ENCODE measurements at regions not wholly inside any gene's neighbourhood (a gene's known extent, or its start where the extent isn't known, plus 50 kb on each side); places are given as distances from the start of the nearest gene placed in this dataset.

GRCh38 chr7:119439192-119439591, 833.8 kb upstream of the KCND2 start:
- DNase-seq = no peak

- no peak for DNase-seq
Observed at GRCh38 chr7:119452401-119452800, 820.6 kb upstream of the KCND2 start.

GRCh38 chr7:119465798-119466305, 807.1 kb upstream of the KCND2 start:
- DNase-seq = no peak

- peak in 1 of 14 donors; percentile 44 for DNase-seq
Observed at GRCh38 chr7:119472408-119473038, 800.5 kb upstream of the KCND2 start.

DNA sequence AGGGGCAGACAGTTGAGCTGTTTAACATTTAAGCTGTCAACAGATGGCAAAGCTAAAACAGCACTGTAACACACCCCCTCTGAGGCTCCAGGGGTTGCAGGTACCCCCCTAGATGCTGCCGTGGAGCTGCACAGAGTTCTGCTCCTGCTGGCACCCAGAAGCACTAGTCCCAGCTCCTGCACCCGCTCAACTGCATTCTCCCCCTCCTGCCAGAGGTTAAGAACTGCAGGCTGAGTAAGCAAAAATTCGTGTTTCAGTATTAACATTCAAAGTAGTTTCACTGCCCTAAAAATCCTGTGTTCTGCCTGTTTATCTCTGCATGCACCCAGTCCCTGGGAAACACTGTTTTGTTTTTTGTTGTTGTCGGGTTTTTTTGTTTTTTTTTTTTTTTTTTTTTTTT, 790.8 kb upstream of the KCND2 start:
- DNase-seq = no peak

DNA sequence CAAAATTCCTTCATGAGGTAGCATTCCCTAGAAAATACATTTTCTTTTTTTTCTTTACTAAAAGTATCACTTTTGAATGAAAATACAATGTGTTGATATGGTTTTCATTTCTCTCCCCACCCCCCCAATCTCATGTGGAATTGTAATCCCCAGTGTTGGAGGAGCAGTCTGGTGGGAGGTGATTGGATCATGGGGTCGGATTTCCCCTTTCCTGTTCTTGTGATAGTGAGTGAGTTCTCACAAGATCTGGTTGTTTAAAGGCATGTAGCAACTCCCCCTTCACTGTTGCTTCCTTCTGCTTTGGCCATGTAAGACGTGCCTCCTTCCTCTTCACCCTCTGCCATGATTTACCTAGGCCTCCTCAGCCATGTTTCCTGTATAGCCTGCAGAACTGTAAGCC, 790.3 kb upstream of the KCND2 start:
- DNase-seq = no peak

DNA sequence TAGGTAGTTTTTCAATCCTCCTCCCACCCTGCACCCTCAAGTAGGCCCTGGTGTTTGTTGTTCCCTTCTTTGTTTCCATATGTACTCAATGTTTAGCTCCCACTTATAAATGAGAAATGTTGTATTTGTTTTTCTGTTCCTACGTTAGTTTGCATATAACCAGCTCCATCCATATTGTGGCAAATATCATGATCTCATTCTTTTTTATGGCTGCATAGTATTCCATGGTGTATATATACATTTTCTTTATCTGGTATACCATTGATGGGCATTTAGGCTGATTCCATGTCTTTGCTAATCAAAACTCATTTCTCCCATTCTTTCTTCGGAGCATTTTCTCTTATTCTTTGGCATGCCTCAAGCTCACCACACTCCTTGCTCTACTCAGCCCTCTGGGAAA, 789.6 kb upstream of the KCND2 start:
- no peak for DNase-seq

- DNase-seq = no peak
Observed at GRCh38 chr7:119514326-119514725, 758.6 kb upstream of the KCND2 start.

GRCh38 chr7:119515214-119515613, 757.8 kb upstream of the KCND2 start:
- no peak for DNase-seq

DNA sequence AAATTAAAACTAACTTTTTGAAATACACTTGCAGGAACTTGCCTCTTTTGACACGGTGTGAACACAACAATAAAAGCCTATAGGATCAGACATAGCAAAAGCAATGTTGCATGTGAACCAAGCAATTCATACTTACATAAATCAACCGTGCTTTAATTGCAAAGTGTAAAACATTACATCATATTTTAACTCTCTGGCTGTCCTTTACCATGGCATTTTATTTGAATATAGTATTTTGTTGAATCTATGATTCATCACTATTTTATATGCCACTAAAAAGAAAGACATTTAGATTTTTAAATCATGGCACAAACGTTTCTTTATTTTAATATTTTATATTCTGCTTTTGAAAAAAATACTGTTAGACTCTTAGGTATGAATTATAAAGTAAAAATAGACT, 757.0 kb upstream of the KCND2 start:
- no peak for DNase-seq

GRCh38 chr7:119522263-119522662, 750.7 kb upstream of the KCND2 start:
- DNase-seq = no peak

DNA sequence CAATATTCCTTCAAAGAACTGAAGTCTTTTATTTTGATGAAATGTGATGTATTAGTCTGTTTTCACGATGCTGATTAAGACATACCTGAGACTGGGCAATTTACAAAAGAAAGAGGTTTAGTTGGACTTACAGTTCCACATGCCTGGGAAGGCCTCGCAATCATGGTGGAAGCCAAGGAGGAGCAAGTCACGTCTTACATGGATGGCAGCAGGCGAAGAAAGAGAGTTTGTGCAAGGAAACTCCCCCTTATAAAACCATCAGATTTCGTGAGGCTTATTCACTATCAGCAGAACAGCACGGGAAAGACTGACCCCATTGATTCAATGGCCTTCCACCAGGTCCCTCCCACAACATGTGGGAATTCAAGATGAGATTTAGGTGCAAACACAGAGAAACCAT, 750.3 kb upstream of the KCND2 start:
- DNase-seq = no peak

DNA sequence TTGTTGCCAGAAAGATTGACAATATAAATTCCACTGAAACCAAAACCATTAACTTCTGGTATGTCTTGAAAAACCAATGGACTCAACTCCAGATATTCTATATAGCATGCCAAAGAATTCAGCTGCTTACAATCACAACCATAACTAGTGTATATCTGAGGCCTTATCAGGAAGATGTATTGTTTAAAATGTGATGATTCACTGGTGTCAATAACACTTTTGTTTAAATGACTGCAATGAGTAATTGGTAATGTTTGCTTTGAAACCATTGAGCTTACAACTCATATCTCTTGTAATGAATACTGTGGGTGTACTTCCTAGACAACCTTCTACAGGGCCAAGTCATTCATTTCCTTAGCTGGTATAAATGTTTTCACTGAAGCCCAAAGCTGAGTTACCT, 727.9 kb upstream of the KCND2 start:
- DNase-seq = no peak

GRCh38 chr7:119555788-119556187, 717.2 kb upstream of the KCND2 start:
- no peak for DNase-seq

- DNase-seq = peak in 1 of 14 donors; percentile 8
Observed at GRCh38 chr7:119556436-119556835, 716.5 kb upstream of the KCND2 start.

- DNase-seq = no peak
Observed at GRCh38 chr7:119561751-119562150, 711.2 kb upstream of the KCND2 start.

DNA sequence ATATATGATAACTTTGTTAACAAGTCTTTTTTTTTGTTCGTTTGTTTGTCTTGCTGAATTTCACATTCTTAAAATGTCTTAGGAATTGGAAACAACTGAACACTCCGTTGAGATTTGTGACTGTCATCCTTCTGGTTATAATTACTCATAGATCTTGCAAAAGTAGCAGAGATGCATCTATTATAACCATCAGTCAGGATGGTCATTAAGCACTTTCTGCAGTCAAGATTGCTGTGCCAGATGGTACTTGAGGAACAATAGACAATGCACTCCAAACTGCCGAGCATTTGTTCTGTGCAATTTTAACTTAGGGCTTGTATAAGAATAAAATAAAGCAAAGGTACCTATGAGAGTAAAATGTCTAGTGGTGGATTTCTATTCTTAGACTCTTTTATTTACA, 710.1 kb upstream of the KCND2 start:
- peak in 1 of 14 donors; percentile 16 for DNase-seq

DNA sequence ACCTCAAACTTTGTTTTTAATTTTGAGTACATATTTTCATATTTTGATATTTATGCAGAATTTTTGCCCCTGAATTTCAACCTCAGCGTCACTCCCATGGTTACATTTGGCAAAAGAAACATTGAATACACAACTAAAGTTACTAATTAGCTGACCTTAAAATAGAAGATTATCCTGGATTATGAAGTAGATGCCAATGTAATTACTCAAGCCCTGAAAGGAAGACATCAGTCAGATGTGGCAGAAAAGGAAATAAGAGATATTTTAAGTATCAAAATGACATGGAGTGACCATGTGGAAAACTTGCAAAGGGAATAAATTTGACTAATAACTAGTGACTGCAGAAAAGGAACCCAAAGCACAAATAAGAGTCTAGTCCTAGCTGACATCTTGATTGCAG, 701.3 kb upstream of the KCND2 start:
- no peak for DNase-seq

DNA sequence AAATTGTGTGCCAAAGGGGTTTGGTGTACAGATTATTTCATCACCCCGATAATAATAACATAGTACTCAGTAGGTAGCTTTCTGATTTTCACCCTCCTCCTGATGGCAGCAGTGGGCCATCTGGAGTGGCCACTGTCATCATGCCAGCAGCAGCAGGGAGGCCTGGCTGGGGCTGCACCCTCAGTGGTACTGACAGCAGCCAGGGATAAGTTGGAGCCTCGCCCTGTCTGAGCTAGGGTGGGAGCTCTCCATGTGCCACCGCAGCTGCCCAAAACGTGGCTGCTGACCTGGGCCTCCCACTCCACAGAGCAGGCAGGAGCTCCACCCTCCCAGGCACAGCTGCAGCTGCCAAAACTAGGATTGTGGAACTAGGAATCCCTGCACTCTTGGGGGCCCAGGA, 700.8 kb upstream of the KCND2 start:
- DNase-seq = peak in 6 of 14 donors; percentile 3 to 76 (median 6)

GRCh38 chr7:119572541-119572940, 700.4 kb upstream of the KCND2 start:
- DNase-seq = no peak

DNA sequence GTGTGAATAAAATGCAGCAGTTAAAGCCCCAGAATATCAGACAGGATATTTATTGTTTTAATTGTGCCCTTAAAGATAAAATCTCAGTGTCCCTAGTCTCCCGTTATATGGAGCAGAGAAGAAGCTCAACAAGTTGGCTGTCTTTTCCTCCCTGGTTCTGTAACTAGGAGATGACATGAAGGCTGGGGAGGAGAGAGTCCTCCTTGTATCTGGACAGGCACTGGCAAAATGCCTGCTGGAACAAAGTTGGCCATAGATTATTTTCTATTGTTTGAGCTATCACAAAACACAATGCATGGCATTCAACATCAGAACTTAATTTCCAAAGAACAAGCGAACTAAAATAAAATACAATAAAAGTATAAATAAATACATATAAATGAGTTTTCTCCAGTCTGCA, 694.9 kb upstream of the KCND2 start:
- DNase-seq = peak in 2 of 14 donors; percentile 2 to 4

DNA sequence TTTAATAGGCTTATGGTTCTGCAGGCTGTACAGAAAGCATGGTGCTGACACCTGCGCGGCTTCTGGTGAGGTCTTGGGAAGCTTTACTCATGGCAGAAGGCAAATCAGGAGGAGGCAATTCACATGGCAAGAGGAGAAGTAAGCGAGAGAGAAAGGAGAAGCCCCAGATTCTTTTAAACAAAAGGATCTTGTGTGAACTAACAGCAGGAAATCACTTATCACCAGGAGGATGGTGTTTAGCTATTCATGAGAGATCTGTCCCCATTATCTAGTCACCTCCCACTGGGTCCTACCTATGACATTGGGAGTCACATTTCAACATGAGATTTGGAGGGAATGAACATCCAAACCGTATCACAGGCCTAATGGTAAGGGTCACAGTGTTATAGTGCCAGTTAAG, 678.0 kb upstream of the KCND2 start:
- DNase-seq = peak in 1 of 14 donors; percentile 44

DNA sequence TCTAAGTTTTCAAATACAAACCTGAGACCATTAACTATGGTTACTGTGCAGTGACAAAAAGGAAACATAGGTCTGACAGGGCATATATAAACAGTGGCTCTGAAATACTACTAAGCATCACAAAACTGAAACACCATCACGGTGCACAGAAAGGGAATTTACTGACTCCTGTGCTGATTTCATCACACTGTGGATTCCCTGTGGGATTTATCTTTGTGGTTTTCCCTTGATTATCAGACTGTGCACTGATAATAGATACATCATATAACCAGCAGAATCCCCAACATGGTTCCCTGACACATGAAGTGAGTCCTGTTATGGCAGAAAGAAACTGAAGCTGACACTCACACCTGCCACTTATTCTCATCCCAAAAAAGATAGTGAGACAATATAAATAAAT, 676.3 kb upstream of the KCND2 start:
- DNase-seq = no peak

DNA sequence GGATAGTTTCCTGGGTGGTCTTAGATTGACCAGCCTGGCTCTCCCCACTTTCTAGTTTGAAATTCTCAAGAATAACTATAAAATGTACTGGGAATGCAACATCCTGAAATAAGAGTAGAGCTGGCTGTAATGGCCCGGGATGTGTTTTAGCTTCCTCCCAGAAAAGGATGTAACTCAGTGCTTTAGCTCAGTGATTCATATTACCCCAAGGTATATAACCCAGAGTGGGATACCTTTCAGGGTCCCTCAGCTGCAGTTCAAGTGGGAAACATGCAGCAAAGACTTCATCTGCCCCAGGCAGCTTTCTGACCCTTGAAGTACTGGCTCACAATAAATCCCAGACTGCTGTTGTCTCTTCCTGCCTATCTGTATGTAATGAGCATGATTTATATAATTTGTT, 666.7 kb upstream of the KCND2 start:
- no peak for DNase-seq

- DNase-seq = no peak
Observed at GRCh38 chr7:119620769-119621168, 652.2 kb upstream of the KCND2 start.

Data from C1 segment of cervical spinal cord (tissue), 14 donors.